HG03095 (cell line): ENCODE measurements at regions not wholly inside any gene's neighbourhood (a gene's known extent, or its start where the extent isn't known, plus 50 kb on each side); places are given as distances from the start of the nearest gene placed in this dataset.
"Not testable (repeated sequence)": the region's sequence is repeated elsewhere in the genome, so short reads cannot be mapped to it uniquely, and the experiment has no call there.

Source experiments
- ATAC-seq: cut with Tn5 transposase; IDR thresholded peaks from one replicate; pipeline ENCODE4 v1.9.1; 2021; ENCODE audit warnings: moderate library complexity; ENCODE audit not compliant: unreplicated experiment

DNA sequence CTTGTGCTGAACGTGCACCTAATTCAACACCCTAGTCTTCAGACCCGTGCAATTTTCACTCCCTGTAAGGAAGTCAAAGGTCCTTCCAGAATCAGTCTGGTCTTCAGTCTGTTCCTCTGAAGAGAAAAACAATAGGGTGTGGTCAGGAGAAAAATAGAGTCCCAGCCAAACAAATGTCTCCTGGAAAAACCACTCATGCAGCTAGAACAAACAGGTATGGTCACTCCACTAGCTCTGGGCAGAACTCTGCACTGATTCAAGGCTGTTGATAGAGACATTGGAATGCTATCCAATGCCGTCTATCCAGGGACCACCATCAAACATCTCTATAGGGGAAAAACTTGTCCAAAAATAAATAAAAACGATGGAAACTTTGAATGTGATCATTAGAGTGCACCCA, 81.8 kb upstream of the MAP3K1 start:
- no peak for ATAC-seq

DNA sequence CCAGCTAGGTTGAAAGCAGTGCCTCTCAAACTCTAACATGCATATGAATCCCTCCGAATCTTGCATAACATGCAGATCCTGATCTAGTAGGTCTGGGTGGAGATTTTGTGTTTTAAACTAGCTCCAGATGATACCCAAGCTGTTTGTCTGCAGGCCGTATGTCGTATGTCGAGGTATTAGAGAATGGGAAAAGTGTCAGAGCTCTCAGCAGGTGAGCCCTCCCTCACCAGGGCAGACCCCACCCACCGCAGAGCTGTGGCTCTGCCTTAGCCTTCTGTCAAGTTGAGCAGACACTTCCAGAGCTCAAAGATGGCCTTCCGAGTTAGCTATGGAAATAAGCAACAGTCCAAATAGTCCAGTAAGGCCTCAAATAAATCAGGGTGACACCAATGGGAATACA, 83.2 kb upstream of the MAP3K1 start:
- ATAC-seq = no peak

- not testable (repeated sequence) for ATAC-seq
Observed at GRCh38 chr5:56731473-56731872, 83.9 kb upstream of the MAP3K1 start.

GRCh38 chr5:56729488-56729887, 85.9 kb upstream of the MAP3K1 start:
- ATAC-seq = no peak

GRCh38 chr5:56725711-56726411, 89.5 kb upstream of the MAP3K1 start:
- no peak for ATAC-seq

DNA sequence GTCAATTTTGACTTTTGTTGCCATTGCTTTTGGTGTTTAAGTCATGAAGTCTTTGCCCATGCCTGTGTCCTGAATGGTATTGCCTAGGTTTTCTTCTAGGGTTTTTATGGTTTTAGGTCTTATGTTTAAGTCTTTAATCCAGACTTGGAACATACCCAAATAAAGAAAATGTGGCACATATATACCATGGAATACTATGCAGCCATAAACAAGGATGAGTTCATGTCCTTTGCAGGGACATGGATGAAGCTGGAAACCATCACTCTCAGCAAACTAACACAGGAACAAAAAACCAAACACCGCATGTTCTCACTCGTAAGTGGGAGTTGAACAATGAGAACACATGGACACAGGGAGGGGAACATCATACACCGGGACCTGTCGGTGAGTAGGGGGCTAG, 90.5 kb upstream of the MAP3K1 start:
- not testable (repeated sequence) for ATAC-seq

GRCh38 chr5:56722317-56722716, 93.0 kb upstream of the MAP3K1 start:
- ATAC-seq = no peak

GRCh38 chr5:56717253-56717987, 97.9 kb upstream of the MAP3K1 start:
- no peak for ATAC-seq

DNA sequence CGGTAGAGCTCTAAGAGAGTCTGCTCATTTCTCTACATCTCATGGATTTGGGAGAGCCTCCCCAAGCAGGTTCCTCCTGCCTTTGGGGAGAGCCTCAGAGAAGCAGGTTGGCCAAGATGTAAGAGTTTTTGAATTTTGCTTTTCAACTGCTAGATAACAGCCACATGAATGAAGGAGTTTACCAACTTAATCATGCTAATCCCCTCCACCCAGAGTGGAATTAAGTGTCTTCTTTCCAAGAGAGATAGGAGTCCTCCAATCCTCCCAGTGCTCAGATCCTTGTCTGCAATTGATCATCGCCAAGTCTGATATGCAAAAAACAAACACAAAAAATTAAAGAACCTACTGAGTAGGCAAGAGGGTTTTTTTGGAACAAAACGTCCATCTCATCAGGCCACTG, 99.4 kb upstream of the MAP3K1 start:
- ATAC-seq = no peak

GRCh38 chr5:56712895-56713591, 102.3 kb upstream of the MAP3K1 start:
- ATAC-seq = no peak

GRCh38 chr5:56710826-56711590, 104.3 kb upstream of the MAP3K1 start:
- no peak for ATAC-seq

DNA sequence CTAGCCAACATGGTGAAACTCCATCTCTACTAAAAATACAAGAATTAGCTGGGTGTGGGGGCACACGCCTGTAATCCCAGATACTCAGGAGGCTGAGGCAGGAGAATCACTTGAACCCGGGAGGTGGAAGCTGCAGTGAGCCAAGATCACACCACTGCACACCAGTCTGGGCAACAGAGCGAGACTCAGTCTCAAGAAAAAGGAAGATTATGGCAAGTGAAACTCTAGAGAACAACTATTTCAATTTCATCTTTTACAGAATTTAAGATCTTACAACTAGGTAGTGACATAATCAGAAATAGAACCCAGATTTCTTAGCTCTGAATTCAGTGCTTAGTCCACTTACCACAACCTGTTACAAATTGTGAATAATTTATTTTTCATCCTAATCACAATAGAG, 108.8 kb upstream of the MAP3K1 start:
- no peak for ATAC-seq

- ATAC-seq = no peak
Observed at GRCh38 chr5:56705217-56705616, 110.1 kb upstream of the MAP3K1 start.

- ATAC-seq = no peak
Observed at GRCh38 chr5:56703952-56704351, 111.4 kb upstream of the MAP3K1 start.

- ATAC-seq = no peak
Observed at GRCh38 chr5:56700711-56701110, 114.6 kb upstream of the MAP3K1 start.

- no peak for ATAC-seq
Observed at GRCh38 chr5:56699538-56699937, 115.8 kb upstream of the MAP3K1 start.

GRCh38 chr5:56698463-56699381, 116.6 kb upstream of the MAP3K1 start:
- ATAC-seq = no peak

DNA sequence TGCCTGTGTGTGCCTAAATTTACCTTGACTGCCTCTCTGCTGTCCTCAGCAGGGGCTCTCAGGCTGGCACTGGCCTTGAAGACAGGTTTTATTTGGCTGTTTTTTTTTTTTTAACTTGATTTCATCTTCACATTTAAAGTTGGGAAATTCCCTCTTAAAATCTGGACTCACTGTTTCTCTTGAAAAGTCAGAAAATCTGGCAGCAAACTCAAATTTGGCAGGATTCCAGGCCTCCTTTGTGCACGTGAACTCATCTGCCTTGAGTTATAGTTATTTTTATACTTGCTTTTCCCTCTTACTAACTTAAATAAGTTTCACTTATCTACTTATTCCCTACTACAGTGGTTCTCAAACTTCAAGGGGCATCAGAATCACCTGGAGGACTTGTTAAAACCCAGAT, 118.4 kb upstream of the MAP3K1 start:
- no peak for ATAC-seq

DNA sequence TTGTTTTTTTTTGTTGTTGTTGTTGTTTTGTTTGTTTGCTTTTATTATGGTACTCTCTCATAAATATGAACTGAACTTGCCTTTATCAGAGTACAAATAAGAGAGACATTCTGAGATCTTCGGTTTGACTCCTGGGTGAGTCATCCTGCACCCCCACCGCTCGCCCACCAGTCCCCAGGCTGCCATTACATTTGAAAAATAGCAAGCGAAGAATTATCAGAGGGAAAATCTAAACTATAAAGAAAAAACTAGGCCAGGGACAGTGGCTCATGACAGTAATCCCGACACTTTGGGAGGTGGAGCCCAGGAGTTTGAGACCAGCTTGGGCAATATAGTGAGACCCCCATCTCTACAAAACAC, 122.1 kb upstream of the MAP3K1 start:
- no peak for ATAC-seq
